PC-9 (cell line): ENCODE measurements at regions not wholly inside any gene's neighbourhood (a gene's known extent, or its start where the extent isn't known, plus 50 kb on each side); places are given as distances from the start of the nearest gene placed in this dataset.

Experiments
- CTCF ChIP-seq: fragments of 200-600 bp; sonication (generic); conservative IDR thresholded peaks from 2 replicates; pipeline ENCODE4 v1.6.1; 2017; ENCODE audit warnings: mixed run types, antibody characterized with exemption, mild to moderate bottlenecking, moderate library complexity
- EZH2 ChIP-seq: fragments of 200-600 bp; sonication (generic); IDR thresholded peaks from 2 replicates; pipeline ENCODE4 v1.8.0; 2017; ENCODE audit warnings: antibody characterized with exemption, low read depth

- TF ChIP-seq CTCF = no peak
- TF ChIP-seq EZH2 = no peak
These were observed 329.9 kb downstream of the UBE3D start for GRCh38 chr6:82735790-82736189.
